ENCODE measurements at regions not wholly inside any gene's neighbourhood (a gene's known extent, or its start where the extent isn't known, plus 50 kb on each side); places are given as distances from the start of the nearest gene placed in this dataset.

DNA sequence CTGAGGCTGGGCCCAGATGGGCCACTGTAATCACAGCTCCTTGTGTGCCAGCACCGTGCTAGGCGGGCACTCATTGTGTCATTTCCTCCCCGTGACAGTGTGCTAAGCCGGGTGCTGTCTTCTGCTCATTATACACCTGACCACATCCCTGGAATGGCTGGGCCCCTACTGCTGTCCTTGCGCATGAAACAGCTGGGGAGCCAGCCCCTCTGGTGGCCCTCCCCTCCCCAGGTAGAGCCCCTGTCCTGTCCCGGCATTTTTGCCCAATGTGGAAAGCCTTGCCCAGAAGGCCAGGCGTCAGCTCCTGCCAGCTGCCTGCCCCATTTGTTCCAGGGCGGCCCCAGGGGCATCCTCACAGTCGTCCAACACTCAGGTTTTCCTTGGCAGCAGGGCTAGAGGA is 107.4 kb upstream of the CASZ1 start:
- TF ChIP-seq, protein P1, sequence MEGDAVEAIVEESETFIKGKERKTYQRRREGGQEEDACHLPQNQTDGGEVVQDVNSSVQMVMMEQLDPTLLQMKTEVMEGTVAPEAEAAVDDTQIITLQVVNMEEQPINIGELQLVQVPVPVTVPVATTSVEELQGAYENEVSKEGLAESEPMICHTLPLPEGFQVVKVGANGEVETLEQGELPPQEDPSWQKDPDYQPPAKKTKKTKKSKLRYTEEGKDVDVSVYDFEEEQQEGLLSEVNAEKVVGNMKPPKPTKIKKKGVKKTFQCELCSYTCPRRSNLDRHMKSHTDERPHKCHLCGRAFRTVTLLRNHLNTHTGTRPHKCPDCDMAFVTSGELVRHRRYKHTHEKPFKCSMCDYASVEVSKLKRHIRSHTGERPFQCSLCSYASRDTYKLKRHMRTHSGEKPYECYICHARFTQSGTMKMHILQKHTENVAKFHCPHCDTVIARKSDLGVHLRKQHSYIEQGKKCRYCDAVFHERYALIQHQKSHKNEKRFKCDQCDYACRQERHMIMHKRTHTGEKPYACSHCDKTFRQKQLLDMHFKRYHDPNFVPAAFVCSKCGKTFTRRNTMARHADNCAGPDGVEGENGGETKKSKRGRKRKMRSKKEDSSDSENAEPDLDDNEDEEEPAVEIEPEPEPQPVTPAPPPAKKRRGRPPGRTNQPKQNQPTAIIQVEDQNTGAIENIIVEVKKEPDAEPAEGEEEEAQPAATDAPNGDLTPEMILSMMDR (IDR thresholded peaks at IDR 0.05; ENCODE audit: insufficient read depth, low read depth, low read length), result no peak
- Histone ChIP-seq H3K27me3 (ENCODE audit: control insufficient read depth, insufficient read depth, low read length) (peaks cover 15% of the 10 kb centered on the region), H3K4me3 (ENCODE audit: low read depth, low read length) (no peak overlapping the region), H3K36me3 (ENCODE audit: control insufficient read depth, insufficient read depth, low read length) (no peaks in the 10 kb centered on the region)
- POLR2A ChIA-PET, result no interaction called here
- CTCF ChIA-PET, result interaction anchor here (1.4 to 1.6 kb wide), 2 partner anchors 38 to 409 kb away, joined by 4 read pairs; no protein-coding TSS in a partner anchor
- DNase-seq (ENCODE audit: low read depth), result no peak

DNA sequence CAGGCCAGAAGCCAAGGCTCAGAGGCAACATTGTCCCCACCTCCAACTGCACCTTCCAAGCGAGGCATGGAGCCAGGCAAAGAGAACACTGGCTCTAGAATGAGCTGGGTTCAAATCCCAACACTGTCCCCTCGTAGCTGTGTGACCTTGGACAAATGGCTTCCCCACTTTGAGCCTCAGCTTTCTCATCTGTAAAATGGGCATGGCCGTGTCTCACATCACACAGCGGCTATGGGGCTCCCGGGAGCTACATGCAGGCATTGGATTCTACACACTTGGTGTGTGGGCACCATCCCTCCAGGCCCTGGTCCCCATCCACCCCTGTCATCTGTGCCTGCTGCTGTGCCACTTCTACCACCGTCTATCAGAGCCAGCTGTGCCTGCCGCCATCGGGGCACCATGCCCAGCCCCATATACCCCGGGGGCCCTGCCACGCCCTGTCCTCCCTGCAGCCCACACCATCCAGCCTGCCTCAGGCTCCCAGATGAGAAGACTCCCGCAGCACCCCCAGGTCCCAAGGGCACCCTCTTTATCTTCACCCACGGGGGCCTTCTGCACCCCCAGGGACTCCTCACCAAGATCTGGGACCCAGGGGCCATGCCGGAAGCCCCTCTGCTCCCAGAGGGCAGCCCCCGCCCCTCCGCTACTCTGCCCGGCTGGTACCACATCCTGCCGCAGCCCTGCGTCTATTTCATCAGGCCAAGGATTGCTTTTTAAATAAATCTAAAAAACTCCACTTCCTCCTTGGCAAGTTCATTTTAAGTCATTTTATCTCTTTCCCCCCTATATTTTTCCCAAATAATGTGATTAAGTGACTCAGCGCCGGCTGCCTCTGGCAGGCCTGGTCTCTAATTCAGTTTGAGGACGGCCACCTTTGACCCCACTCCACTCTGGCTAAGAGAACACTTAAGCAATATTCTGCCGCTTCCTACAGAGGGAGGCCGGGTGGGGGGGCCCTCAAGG is 107.8 kb upstream of the TARDBP start:
- CTCF ChIA-PET, result interaction anchor here (1.4 to 1.6 kb wide), 2 partner anchors 37 to 409 kb away, joined by 4 read pairs; no protein-coding TSS in a partner anchor
- Histone ChIP-seq H3K4me3 (ENCODE audit: low read depth, low read length) (no peak overlapping the region), H3K36me3 (ENCODE audit: control insufficient read depth, insufficient read depth, low read length) (no peaks in the 10 kb centered on the region), H3K27me3 (ENCODE audit: control insufficient read depth, insufficient read depth, low read length) (peaks cover 14% of the 10 kb centered on the region)
- no peak for DNase-seq (ENCODE audit: low read depth)
- TF ChIP-seq, protein P1 (IDR thresholded peaks at IDR 0.05; ENCODE audit: insufficient read depth, low read depth, low read length), result no peak
- POLR2A ChIA-PET, result no interaction called here

DNA sequence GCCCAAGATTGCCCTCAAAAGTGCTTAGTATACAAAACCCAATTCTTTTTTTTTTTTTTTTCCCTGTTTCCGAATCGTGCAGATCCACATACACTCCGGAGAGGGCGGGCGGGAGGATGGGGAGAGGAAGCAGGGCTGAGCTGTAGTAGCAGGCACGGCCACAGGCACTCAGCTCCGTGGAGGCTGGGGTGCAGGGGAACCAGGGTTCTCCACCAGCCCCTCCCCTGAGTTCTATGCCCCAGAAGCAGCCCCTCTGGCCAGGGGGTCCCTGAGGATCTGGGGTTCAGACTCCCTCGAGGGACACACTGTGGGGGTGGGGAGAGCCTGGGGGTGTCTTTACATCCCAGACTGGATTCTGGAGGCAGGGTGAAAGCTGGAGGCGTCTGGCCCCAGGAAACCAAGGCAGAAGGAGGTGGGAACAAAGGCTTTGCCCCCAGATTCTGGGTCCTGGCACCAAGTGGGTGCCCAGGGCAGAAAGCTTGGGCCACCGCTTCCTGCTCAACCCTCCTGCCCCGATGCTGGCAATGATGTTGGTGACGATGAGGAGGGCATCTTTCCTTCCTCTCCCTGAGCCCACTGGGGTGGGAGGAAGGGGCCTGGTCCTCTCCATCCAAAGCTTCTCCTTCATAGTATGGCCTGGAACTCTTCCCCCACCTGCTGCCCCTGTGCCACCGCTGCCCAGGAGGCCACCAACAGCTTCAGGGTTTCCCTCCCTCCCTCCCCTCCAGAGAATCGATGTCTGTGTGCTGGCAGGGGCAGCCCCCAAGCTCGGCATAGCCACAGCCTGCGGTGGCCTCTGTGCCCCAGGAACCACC is 106.4 kb upstream of the TARDBP start:
- Histone ChIP-seq H3K27me3 (ENCODE audit: control insufficient read depth, insufficient read depth, low read length) (peaks cover 13% of the 10 kb centered on the region), H3K4me3 (ENCODE audit: low read depth, low read length) (no peak overlapping the region), H3K36me3 (ENCODE audit: control insufficient read depth, insufficient read depth, low read length) (no peaks in the 10 kb centered on the region)
- CTCF ChIA-PET, result no interaction called here
- POLR2A ChIA-PET, result no interaction called here
- TF ChIP-seq, protein P1 (IDR thresholded peaks at IDR 0.05; ENCODE audit: insufficient read depth, low read depth, low read length), result no peak
- no peak for DNase-seq (ENCODE audit: low read depth)

DNA sequence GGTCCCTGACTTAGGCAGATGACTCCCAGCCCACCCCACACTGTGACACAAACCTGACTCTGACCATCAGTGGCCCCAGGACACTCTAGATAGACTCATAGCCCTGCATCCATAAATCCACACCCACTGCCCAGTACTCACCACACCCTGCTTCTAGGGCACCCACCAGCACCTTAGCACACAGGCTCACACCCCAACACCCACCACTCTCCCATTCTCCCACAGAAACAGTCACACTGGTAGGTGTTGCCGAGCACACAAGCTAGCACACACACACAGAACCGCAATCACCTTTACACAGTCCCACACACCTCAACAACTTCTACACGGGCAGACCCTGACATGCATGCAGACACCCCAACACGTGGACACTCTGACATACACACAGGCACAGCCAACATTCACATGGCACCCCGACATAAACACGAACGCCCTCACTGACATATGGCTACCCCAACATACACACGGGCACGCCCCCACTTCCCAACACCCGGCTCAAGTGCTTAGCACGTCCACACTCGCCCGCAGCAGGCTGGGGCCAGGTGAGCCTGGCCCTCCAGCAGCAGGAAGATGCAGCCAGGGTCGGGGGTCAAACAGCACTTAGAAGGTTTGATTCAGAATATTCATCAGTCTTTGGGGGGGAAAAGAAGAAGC is 105.5 kb upstream of the TARDBP start:
- TF ChIP-seq, protein P1 (IDR thresholded peaks at IDR 0.05; ENCODE audit: insufficient read depth, low read depth, low read length), result no peak
- POLR2A ChIA-PET, result no interaction called here
- no peak for DNase-seq (ENCODE audit: low read depth)
- no peak overlapping the region for H3K4me3 ChIP-seq (ENCODE audit: low read depth, low read length)
- no peaks in the 10 kb centered on the region for H3K36me3 ChIP-seq (ENCODE audit: control insufficient read depth, insufficient read depth, low read length)
- H3K27me3 ChIP-seq (ENCODE audit: control insufficient read depth, insufficient read depth, low read length), result peaks cover 13% of the 10 kb centered on the region
- CTCF ChIA-PET, result no interaction called here

Measured in BJ (cell line).